Tibial nerve (tissue), 3 donors: ENCODE measurements at regions not wholly inside any gene's neighbourhood (a gene's known extent, or its start where the extent isn't known, plus 50 kb on each side); places are given as distances from the start of the nearest gene placed in this dataset.

ENCODE experiments used
- POLR2A ChIP-seq, 2 donors: fragments of 450-650 bp; IDR thresholded peaks; one replicate each; pipeline ENCODE4 v1.6.1; 2017; ENCODE audit warnings: antibody characterized with exemption in 2 of 2, mild to moderate bottlenecking in 2 of 2, moderate library complexity in 2 of 2
- TF ChIP-seq, protein P1 (sequence below), 5 experiments: fragments of 200-600 bp in 3 of 5; fragments of 450-650 bp in 2 of 5; sonication (generic) in 3 of 5; IDR thresholded peaks; one replicate each; pipeline ENCODE4 v1.5.1; 2016 to 2019; ENCODE audit warnings: antibody characterized with exemption in 5 of 5, mild to moderate bottlenecking in 3 of 5, moderate library complexity in 2 of 5

DNA sequence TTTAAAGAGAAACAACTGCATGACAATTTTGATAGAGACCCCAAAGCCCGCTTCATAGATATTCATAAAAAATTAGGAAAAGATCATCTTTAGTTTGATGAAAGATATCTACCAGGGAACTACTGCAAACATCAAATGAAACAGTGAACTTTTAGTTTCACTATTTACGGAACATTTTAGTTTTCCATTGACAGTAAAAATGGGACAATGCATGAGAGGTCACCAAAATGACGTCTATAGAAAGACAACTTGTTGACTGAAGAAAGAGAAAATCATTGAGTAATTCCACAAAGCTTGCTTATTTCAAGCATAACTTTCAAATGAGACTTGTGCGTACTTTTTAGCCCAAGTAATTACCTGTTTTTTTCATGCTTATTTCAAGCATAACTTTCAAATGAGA is 411.4 kb downstream of the HLX start:
- TF ChIP-seq, protein P1, sequence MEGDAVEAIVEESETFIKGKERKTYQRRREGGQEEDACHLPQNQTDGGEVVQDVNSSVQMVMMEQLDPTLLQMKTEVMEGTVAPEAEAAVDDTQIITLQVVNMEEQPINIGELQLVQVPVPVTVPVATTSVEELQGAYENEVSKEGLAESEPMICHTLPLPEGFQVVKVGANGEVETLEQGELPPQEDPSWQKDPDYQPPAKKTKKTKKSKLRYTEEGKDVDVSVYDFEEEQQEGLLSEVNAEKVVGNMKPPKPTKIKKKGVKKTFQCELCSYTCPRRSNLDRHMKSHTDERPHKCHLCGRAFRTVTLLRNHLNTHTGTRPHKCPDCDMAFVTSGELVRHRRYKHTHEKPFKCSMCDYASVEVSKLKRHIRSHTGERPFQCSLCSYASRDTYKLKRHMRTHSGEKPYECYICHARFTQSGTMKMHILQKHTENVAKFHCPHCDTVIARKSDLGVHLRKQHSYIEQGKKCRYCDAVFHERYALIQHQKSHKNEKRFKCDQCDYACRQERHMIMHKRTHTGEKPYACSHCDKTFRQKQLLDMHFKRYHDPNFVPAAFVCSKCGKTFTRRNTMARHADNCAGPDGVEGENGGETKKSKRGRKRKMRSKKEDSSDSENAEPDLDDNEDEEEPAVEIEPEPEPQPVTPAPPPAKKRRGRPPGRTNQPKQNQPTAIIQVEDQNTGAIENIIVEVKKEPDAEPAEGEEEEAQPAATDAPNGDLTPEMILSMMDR (IDR thresholded peaks at IDR 0.05): no peak
- TF ChIP-seq POLR2A (IDR thresholded peaks at IDR 0.05): no peak
